GM19043 (cell line): ENCODE measurements at regions not wholly inside any gene's neighbourhood (a gene's known extent, or its start where the extent isn't known, plus 50 kb on each side); places are given as distances from the start of the nearest gene placed in this dataset.
"Not testable (repeated sequence)": the region's sequence is repeated elsewhere in the genome, so short reads cannot be mapped to it uniquely, and the experiment has no call there.

Experiments
- ATAC-seq: cut with Tn5 transposase; IDR thresholded peaks from one replicate; pipeline ENCODE4 v1.9.1; 2021; ENCODE audit warnings: low read depth; ENCODE audit not compliant: unreplicated experiment

- no peak for ATAC-seq
Observed at GRCh38 chr1:119250299-119250698, 109.8 kb upstream of the WARS2 start.

DNA sequence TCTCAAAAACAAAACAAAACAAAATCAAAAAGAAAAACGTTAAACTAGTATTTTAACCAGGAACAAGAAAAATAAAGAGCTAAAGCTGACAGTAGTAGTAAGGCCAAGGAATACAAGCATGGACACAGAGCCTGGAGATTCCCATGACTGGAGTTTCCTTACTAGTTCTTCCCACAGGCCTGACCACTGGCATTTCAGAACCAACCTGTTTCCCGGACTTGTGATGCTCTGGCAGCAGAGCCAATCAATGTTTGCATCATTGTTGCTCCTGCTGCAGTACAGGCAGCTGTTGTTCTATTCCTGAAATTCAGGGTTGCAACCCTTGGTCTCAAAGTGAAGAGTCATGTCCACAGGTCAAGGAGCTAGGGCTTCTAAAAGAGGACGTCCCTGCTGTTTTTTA is 111.3 kb upstream of the WARS2 start:
- ATAC-seq: no peak

GRCh38 chr1:119253366-119253765 is 112.9 kb upstream of the WARS2 start:
- ATAC-seq: no peak

GRCh38 chr1:119254067-119254720 is 113.7 kb upstream of the WARS2 start:
- no peak for ATAC-seq

DNA sequence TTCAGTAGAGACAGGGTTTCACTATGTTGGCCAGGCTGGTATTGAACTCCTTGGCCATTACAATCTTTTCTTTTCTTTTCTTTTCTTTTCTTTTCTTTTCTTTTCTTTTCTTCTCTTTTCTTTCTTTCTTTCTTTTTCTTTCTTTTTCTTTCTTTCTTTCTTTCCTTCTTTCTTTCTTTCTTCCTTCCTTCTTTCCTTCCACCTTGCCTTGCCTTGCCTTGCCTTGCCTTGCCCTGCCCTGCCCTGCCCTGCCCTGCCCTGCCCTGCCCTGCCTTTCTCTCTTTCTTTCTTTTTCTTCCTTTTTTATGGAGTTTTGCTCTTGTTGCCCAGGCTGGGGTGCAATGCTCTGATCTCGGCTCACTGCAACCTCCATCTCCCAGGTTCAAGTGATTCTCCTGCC is 112.5 kb upstream of the HAO2 start:
- ATAC-seq: not testable (repeated sequence)

DNA sequence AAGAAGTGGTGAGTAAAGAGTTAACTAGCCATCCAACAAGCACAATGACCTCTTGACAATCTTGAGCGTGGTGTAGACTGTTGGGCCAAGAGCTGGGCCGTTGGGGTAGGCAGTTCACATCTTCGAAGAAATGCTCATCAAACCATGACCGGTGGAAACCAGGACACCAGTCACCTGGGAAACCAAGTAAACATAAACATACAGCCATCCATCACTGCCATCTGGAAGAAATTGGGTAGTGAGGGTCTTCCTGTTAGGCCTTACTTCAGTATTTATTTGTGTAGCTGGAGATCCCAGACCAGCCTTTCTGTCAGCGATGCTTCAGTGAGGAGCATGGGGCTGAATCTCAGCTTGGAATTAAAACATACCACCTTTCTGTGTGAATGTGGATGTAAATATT is 108.1 kb upstream of the HAO2 start:
- no peak for ATAC-seq

DNA sequence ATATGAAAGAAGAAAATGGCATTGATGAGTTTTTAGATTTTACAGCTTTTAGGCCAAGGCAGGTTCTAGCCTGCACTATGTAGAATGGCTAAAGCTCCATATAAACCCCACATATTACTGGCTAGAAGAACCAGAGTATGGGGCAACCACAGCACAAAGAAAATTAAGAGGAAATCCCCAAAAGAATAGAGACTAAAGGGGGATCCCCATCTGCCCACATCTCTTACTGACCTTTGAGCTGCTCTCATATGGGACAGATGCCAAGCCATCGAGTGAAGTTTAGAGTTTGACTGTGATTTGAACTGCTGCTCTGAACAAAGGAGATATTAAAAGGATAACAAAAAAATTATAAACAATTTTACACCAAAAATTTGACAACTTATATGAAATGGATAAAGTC is 102.2 kb upstream of the HAO2 start:
- peak; percentile 96 for ATAC-seq

- no peak for ATAC-seq
Observed at GRCh38 chr1:119266858-119267257, 101.7 kb upstream of the HAO2 start.

DNA sequence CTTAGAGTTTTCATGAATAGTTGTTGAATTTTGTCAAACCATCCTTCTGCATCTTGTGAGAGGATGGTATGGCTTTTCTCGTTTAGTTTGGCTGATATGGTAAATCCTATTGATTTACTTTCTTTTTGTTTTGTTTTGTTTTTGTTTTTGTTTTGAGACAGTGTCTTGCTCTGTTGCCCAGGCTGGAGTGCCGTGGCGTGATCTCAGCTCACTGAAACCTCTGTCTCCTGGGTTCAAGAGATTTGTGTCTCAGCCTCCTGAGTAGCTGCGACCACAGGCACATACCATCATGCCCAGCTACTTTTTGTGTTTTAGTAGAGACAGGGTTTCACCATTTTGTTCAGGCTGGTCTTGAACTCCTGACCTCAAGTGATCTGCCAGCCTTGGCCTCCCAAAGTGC is 101.3 kb upstream of the HAO2 start:
- not testable (repeated sequence) for ATAC-seq

DNA sequence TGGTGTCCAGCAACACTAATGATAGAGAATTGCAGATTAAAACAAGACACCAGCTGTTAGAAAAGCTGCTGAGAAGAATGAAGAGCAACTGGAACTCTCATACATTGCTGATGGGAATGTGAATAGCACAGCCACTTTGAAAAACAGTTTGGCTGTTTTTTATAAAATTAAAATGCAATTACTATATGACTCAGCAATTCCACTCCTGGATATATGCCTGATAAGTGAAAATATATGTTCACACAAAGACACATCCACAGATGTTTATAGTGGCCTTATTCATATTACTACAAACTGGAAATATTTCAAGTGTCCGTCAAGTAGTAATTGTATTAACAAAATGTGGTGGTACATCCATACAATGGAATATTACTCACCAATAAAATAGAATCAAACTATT is 99.7 kb upstream of the HAO2 start:
- no peak for ATAC-seq

- ATAC-seq: peak; percentile 79
Observed at GRCh38 chr1:119275145-119276134, 93.1 kb upstream of the HAO2 start.

GRCh38 chr1:119276558-119276957 is 92.0 kb upstream of the HAO2 start:
- ATAC-seq: no peak

DNA sequence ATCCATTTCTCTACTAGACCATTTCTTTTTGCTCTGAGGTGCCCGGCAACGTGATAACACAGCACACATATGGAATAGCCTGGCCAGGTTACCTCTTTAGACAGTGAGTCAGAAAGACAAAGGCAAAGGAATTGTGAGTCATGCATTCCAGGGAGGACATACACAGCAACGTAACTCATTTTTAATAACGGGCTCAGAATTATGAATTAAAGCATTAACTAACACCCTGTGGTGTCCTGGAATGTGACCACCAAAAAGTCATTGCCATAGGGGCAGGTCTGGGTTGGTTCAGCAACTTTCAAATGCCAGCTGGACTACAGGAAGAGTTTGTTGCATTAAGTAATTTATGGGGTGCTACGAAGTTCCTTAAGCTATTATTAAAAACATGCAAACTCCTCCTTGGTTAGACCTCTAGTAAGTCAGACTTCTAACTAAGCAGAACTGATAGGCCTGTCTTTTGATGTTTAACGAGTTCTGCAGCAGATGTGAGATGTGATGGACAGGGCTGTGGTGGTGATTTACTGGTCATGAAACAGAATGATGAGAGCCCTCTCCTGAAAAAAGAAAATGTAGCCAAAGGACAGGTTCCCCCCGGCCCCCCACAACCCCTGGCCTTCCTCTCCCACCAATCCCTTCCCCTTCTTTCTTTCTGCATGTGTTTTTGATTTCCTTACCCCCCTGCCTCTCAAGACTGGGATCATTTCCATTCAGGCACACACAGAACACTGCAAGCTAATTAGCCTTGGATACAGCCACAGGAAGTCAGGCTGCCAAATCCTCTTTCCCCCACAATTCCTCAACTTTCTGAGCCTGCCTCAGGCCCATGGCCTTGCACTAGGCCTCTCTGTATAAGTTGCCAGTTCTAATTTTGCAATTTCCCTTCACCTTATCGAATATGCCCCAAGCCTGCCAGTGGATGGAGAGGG is 88.9 kb upstream of the HAO2 start:
- ATAC-seq: no peak

DNA sequence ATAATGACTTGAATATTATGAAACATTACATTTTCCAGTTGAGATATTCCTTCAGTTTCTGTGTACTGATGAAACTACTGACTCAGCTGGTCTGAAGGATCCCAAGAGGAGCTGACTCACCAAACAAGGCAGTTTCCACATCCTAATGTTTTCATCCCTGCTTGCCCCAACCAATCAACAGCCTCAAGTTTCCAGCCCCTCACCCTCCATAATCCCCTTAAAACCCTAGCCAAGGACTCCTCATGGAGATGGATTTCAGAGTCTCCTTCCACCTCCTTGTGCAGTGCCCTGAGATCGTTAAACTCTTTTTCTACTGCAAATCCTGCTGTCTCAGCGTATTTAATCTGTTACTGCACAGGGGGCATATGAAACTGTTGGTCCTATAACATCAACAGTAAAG is 83.1 kb upstream of the HAO2 start:
- ATAC-seq: no peak

DNA sequence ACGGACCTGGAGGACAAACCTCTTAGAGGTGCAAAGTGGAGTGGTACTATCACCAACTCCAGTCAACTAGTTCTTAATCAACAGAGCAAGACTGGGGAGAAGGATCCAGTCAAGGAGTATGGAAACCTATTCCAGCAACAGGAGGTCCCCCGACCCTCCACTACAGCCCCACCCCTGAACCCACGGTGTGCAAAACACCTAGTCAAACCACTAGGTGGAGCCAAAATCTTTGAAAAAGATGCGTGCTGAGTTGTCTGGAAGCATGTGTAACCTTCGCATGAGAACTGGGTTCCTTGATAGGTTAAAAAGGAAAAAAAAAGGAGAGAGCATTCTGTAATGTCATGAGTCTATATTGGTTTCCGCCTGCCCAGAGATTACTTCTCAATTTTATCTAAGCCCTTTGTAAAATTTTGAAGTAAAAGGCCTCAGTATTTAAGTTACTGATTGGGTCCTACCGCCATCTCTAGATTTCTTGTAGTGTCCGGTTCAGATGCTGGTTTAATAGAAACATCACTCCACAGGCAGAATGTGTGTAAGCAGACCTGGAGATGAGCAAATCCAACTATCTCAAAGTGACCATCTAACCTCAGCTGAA is 81.9 kb upstream of the HAO2 start:
- peak; percentile 92 for ATAC-seq

DNA sequence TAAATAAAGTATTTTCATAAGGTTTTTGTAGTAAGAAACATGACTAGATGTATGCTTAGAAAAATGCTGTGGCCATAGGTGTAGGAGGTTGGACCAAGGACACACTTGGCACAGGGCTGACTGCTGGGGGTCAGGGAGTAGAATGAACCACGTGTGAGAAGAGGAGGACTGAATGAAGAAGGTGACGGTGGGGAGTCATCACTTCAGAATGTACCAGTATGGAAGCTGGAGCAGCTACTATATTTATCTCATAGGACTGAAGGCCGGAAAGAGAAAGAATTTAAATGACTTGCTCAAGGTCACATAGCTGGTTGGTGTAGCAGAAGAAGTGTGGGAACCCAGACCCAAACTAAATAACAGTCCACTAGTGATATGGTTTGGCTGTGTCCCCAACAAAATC is 79.8 kb upstream of the HAO2 start:
- ATAC-seq: no peak

DNA sequence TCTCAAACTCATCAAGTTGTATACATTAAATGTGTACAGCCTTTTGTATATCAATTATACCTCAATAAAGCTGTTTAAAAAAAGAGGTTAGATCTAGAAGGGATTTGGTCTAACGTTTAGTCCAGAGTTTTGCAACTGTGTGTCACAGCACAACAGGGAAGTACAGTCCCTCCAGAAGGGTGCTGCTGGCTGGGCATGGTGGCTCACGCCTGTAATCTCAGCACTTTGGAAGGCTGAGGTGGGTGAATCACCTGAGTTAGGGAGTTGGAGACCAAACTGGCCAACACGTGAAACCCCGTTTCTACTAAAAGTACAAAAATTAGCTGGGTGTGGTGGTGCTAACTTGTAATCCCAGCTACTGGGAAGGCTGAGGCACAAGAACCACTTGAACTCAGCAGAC is 78.3 kb upstream of the HAO2 start:
- no peak for ATAC-seq

- no peak for ATAC-seq
Observed at GRCh38 chr1:119291611-119292206, 76.9 kb upstream of the HAO2 start.

DNA sequence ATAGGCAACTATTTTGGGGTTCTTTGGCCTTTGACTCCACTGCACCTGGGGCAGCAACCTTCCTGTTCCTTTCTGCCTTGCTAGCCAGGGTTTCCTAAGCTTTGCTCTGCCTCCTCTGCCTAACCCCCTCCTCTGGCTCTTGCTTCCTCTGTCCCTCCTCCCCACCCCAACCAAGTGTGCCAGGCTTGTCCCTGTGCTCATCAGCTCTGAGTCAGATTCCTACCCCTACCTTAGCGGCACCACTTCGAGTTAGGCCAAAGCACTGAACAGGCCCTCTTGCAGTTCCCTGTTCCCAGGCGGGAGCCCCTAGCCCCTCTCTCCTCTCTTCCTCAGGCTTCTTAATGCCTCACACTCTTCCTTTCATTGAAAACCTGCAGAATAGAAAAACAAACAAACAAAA is 74.8 kb upstream of the HAO2 start:
- ATAC-seq: no peak

DNA sequence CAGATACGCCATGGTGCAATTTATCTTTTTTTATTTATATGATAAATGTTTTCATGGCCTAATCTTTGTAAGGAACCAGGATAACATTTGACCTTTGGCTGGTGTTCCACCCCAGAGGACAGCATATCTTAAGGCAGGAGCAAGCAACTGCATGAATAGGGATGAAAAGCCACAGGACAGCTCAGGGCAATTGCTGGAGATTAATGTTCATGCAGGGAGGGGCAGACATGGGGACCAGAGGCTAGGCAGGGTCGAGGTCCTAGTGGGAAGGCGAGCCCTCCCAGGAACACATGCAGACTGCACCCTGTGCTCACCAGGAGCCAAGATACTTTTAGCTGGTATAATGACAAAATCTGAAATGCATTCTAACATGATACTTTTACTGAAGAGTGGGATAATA is 74.4 kb upstream of the HAO2 start:
- no peak for ATAC-seq
